MCF 10A (cell line): ENCODE measurements at regions not wholly inside any gene's neighbourhood (a gene's known extent, or its start where the extent isn't known, plus 50 kb on each side); places are given as distances from the start of the nearest gene placed in this dataset.

Source experiments
- BruUV-seq: library from RNA; stranded (reverse); fragments of 400-500 nt; replicated peaks from 2 replicates; lab custom pipeline; 2021; lab: Mats Ljungman, UMichigan
- CTCF ChIA-PET: fragments of 300-600 bp; sonication (Branson Sonifier 250); formaldehyde crosslinking; extraction: SDS; loops from one replicate; lab custom pipeline; 2021; ENCODE audit warnings: antibody characterized with exemption, inconsistent platforms; lab: Yijun Ruan, JAX
- POLR2A ChIA-PET: fragments of 300-600, 350-650 bp; sonication (Branson Sonifier 250); formaldehyde crosslinking; extraction: SDS; loops from one replicate; lab custom pipeline; 2020; ENCODE audit warnings: antibody characterized with exemption, inconsistent platforms; lab: Yijun Ruan, JAX
- DNase-seq: peaks from one replicate; pipeline ENCODE4 v3.0.0-alpha.2; 2018; ENCODE audit not compliant: unreplicated experiment
- H3K27ac Mint-ChIP-seq: one replicate; pipeline ENCODE4 v1.8.0; 2022; ENCODE audit warnings: mild to moderate bottlenecking, low read depth, mixed read lengths; ENCODE audit not compliant: unreplicated experiment
- H3K27me3 Mint-ChIP-seq: one replicate; pipeline ENCODE4 v1.8.0; 2022; ENCODE audit warnings: mixed read lengths; ENCODE audit not compliant: insufficient read depth, unreplicated experiment
- H3K36me3 Mint-ChIP-seq: one replicate; pipeline ENCODE4 v1.8.0; 2022; ENCODE audit warnings: mild to moderate bottlenecking, moderate library complexity, mixed read lengths; ENCODE audit not compliant: insufficient read depth, unreplicated experiment
- H3K4me1 Mint-ChIP-seq: one replicate; pipeline ENCODE4 v1.8.0; 2022; ENCODE audit warnings: mixed read lengths; ENCODE audit not compliant: insufficient read depth, unreplicated experiment
- H3K4me3 Mint-ChIP-seq: one replicate; pipeline ENCODE4 v1.8.0; 2022; ENCODE audit warnings: mild to moderate bottlenecking, moderate library complexity, mixed read lengths; ENCODE audit not compliant: unreplicated experiment
- H3K9me3 Mint-ChIP-seq: one replicate; pipeline ENCODE4 v1.8.0; 2022; ENCODE audit warnings: mixed read lengths; ENCODE audit not compliant: unreplicated experiment
- CTCF ChIP-seq: fragments of 200-600 bp; IDR thresholded peaks from one replicate; pipeline ENCODE4 v1.8.0; 2022; ENCODE audit warnings: antibody characterized with exemption, mild to moderate bottlenecking; ENCODE audit not compliant: unreplicated experiment
- intact Hi-C: fragments of 100-400 bp; cut with micrococcal nuclease; formaldehyde crosslinking; loops from 2 replicates; pipeline ENCODE4 v1.14.1; 2022

- no peak for DNase-seq
- H3K27ac Mint-ChIP-seq: no peak overlapping the region
- ChIA-PET POLR2A (no interaction called here), CTCF (no interaction called here)
- no peaks in the 10 kb centered on the region for H3K36me3 Mint-ChIP-seq
- no peaks in the 10 kb centered on the region for H3K27me3 Mint-ChIP-seq
- no peaks in the 10 kb centered on the region for H3K4me1 Mint-ChIP-seq
- no TSS peak for BruUV-seq
- H3K9me3 Mint-ChIP-seq: peaks cover 32% of the 10 kb centered on the region
- TF ChIP-seq CTCF: no peak
- intact Hi-C loops: no loop called here
- H3K4me3 Mint-ChIP-seq: no peak overlapping the region
These were observed 344.9 kb downstream of the BRD1 start for GRCh38 chr22:49482811-49483210.

- TF ChIP-seq CTCF: no peak
- no peak for DNase-seq
- Mint-ChIP-seq H3K27me3 (no peaks in the 10 kb centered on the region), H3K36me3 (no peaks in the 10 kb centered on the region), H3K27ac (no peak overlapping the region), H3K4me1 (no peaks in the 10 kb centered on the region), H3K9me3 (peaks cover 33% of the 10 kb centered on the region), H3K4me3 (no peak overlapping the region)
- no TSS peak for BruUV-seq
- CTCF ChIA-PET: no interaction called here
- intact Hi-C loops: no loop called here
- POLR2A ChIA-PET: no interaction called here
These were observed 345.8 kb downstream of the BRD1 start for GRCh38 chr22:49481659-49482399.

- no peaks in the 10 kb centered on the region for H3K4me1 Mint-ChIP-seq
- no peak for DNase-seq
- H3K27ac Mint-ChIP-seq: no peak overlapping the region
- TF ChIP-seq CTCF: no peak
- no peaks in the 10 kb centered on the region for H3K36me3 Mint-ChIP-seq
- H3K9me3 Mint-ChIP-seq: peaks cover 40% of the 10 kb centered on the region
- BruUV-seq: no TSS peak
- POLR2A ChIA-PET: no interaction called here
- H3K27me3 Mint-ChIP-seq: no peaks in the 10 kb centered on the region
- H3K4me3 Mint-ChIP-seq: no peak overlapping the region
- CTCF ChIA-PET: no interaction called here
- intact Hi-C loops: no loop called here
These were observed 346.6 kb downstream of the BRD1 start for GRCh38 chr22:49480896-49481658.

- POLR2A ChIA-PET: no interaction called here
- no peak overlapping the region for H3K4me3 Mint-ChIP-seq
- no peaks in the 10 kb centered on the region for H3K36me3 Mint-ChIP-seq
- intact Hi-C loops: no loop called here
- no peak overlapping the region for H3K27ac Mint-ChIP-seq
- BruUV-seq: no TSS peak
- TF ChIP-seq CTCF: no peak
- H3K4me1 Mint-ChIP-seq: no peaks in the 10 kb centered on the region
- no peaks in the 10 kb centered on the region for H3K27me3 Mint-ChIP-seq
- peaks cover 48% of the 10 kb centered on the region for H3K9me3 Mint-ChIP-seq
- CTCF ChIA-PET: no interaction called here
- no peak for DNase-seq
These were observed 347.3 kb downstream of the BRD1 start for GRCh38 chr22:49480331-49480730.
